ENCODE measurements at regions not wholly inside any gene's neighbourhood (a gene's known extent, or its start where the extent isn't known, plus 50 kb on each side); places are given as distances from the start of the nearest gene placed in this dataset.
A peak's percentile ranks its signal among the peaks of the same experiment; 100 is the strongest.

- peak; percentile 94 for DNase-seq (ENCODE audit: low read depth)
Measured at GRCh38 chr1:90402893-90403849, 313.9 kb downstream of the BARHL2 start.

DNA sequence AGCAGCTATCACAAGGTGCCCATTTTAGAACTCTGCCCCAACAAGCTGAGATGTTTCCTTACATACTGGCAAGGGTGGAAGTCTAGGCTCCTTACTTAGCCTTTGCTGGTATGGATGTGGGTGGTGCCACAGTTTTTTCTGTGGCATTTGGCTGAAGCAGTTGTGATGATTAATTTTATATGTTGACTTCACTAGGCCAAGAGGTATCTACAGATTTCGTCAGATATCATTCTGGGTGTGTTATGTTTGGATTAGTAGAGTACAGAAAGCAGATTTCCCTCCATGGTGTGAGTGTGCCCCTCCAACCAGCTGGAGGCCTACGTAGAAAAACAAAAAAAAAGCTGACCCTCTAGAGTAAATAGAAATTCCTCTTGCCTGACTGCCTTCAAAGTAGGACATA is 317.0 kb downstream of the BARHL2 start:
- peak; percentile 36 for DNase-seq (ENCODE audit: low read depth)

DNA sequence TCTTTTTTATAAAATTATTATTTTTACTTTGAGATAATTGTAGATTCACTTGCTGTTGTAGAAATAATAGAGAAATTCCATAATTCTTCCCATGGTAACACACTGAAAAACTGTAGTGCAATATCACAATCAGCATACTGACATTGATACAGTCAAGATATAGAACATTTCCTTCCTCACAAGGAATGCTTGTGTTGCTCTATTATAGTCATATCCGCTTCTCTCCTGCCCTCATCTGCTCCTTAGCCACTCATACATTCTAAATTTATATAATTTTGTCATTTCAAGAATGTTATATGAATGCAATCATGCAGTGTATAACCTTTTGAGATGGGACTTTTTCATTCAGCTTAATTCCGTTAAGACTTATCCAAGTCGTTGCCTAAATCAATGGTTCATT is 320.2 kb downstream of the BARHL2 start:
- no peak for DNase-seq (ENCODE audit: low read depth)

DNA sequence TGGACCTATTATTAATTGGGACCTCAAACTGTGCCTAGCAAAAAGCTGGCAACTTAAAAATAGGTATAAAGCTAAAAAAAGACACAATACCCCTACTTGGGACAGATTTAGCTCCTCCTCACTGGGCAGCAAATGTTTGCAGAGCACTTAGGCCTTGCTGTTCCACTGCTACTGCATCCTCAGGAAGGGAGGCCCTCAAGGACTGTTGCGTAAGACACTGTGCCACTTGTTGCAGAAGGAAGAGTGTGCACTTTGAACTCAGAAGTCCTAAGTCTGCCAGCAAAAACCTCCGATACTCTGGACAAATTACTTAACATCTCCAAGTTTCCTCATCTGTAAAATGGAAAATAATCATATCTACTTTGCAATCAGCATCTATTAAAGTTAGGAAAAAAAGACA is 322.9 kb downstream of the BARHL2 start:
- peak; percentile 11 for DNase-seq (ENCODE audit: low read depth)

GRCh38 chr1:90393025-90393424 is 324.1 kb downstream of the BARHL2 start:
- no peak for DNase-seq (ENCODE audit: low read depth)

DNA sequence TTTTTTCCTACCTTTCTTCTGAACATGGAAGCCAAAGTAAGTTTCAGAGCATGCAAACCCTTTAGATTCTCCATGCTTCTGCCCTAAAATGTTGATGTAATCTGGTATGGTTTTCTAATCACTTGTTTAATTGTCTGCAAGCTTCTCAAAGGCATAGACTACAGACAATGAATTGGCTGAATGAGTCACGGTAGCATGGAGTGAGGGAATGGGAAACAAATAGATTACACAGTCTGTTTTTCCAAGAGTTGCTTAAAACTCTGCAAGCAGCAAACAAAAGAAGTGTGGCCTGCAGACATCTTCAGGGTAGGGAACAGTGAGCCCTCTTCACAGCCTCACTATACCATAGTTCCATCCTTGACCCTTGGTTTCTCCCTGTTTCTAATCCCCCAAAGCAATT is 326.0 kb downstream of the BARHL2 start:
- peak; percentile 13 for DNase-seq (ENCODE audit: low read depth)

- DNase-seq (ENCODE audit: low read depth): no peak
Measured at GRCh38 chr1:90387805-90388204, 329.3 kb downstream of the BARHL2 start.

DNA sequence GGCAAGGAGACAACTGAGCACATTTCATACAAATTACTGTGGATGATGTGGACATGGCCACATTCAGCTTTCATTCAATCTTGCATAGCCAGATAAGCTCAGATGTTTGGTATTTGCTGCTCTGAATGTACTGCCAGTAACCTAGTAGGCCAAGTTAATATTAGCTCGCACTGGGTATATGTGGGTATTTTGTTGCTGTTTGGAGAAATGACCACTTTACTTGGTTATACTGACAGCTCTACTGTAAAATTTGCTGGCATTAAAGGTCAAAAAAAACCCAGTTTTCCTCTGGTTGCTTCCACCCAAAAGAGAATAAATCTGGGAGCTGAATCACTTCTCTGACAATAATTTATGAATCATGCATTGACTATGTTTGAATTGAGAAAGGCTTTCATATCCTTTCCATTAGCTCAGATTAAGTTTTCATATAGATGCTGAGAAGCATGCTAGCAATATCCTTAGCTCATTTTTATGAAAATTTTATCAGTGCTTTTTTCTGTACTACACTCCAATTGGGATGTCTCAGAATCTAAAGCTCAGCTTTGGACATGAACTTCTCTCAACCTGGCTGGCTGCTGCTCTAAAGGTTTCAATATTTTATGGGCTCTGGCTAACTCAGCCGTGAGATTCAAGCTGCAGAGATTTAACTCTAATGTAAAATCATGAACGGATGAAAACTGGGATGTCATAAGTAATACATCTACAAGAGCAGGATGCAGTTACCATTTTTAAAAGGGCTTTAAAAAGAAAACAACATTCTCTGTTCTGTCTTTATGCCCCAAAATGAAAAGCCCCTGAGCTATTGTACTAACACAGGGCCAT is 330.0 kb downstream of the BARHL2 start:
- peak; percentile 21 for DNase-seq (ENCODE audit: low read depth)

DNA sequence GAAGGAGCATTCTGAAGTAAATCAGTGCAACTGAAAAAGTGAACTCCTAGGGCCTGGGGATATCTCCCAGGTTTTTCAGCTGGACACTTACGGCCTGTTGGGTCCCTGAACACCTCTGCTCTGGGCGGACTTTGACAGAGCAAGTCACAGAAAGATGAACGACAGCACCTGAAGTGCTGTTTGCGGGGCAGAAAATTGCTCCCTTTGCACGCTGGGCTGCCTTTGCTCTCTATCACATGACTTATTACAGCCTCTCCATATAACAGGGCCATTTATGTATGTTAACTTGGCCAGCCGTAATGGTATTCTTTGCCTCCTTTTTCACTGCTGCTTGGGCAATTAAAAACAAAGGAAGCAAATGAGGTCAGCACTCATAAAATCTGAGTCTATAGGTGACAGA is 332.9 kb downstream of the BARHL2 start:
- no peak for DNase-seq (ENCODE audit: low read depth)

DNA sequence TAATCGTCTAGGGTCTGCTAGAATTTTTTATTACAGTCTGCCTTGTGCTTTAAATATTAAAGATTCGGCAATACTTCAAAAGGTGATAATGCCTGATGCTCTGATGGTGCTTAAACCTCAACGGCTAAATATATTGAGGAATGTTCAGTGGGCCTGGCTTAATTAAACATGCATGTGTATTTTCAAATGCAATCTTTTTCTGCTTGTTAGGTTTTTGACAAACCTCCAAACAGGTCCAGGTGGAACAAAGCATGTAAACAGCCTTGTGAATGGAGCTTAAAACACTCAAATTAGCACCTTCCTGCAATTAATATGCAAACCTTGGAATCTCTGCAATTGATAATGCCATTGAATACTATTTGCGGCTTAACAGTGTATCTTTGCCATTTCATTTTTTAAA is 334.9 kb downstream of the BARHL2 start:
- DNase-seq (ENCODE audit: low read depth): no peak

DNA sequence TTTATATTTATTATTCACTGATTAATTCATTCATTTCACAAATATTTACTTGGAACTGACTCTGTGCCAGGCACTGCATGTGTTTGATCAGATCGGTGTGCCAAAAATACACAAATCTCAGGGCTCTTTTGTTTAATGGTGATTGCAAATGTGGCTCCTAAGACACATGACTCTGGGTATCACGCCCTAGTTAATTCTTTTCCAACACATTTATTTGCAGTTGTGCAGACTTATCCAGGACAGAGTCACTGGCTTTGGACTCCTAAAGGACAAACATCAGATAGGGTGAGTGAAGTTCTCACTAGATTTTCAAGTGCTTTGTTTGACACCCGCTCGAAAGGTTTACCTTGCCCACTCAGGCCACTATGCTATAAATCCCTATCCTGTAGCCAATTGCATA is 335.5 kb downstream of the BARHL2 start:
- no peak for DNase-seq (ENCODE audit: low read depth)

DNA sequence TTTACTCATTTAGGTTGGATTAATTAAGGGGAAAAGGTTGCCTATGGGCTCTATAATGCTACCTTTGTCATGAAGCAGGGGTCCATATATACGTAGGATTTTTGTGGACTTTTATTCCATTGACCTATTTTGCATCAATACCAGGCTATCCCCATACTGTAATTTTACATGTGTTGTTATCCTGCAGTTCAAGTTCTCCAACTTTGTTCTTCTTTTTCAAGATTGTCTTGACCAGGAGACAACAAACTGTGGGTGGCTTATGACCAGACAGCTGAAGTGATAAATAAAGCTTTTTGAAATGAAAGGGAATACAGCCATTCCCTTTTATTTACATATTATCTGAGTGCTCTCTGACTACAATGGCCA is 345.7 kb downstream of the BARHL2 start:
- DNase-seq (ENCODE audit: low read depth): no peak

DNA sequence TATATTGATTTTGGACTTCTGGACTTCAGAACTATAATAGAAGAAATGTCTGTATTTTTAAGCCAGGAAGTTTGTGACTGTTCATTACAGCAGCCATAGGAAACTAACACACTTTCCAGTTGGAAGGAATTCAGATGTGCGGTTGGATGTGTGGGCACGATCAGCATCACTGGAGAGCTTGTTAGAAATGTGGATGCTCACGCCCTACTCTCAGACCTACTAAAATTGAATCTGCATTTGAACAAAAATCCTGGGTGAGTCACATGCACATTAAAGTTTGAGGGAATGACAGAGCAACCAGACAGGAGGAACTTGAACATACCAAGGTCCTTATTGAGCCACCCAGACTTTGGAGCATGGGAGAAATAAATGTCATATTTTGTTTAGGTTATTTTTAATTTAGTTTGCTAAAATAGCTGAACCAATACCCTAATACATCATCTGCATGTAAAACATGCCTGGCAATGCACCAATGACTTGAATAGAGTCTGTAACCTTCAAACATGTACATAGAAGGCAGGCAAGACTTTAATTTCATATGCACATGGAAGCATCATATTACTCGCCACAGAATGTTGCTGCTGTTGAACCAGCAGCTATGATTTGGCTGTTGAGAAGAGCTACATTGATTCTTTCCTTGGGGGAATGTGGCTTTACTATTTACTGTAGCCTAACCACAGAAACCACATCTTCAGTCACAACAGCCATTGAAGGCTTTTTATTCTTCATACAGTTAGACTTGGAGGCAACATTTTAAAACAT is 346.2 kb downstream of the BARHL2 start:
- no peak for DNase-seq (ENCODE audit: low read depth)

DNA sequence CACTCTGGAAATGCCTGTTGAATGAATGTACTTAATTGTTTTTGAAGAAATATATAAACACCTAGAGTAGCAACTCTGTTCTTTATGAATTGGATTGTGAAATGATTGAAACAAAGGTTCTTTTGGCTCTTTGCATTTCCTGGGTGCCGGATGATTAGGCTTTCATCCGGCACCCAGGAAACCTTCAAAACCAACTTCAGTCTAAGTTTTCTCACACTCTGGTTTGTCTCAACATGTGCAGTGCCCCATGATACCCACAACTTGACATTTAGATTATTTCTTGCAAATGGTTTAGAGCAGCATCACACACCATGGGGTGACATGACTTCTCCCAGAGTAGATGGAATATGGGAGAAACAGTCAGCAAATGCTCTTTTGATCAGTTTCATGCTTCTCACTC is 354.9 kb downstream of the BARHL2 start:
- no peak for DNase-seq (ENCODE audit: low read depth)

DNA sequence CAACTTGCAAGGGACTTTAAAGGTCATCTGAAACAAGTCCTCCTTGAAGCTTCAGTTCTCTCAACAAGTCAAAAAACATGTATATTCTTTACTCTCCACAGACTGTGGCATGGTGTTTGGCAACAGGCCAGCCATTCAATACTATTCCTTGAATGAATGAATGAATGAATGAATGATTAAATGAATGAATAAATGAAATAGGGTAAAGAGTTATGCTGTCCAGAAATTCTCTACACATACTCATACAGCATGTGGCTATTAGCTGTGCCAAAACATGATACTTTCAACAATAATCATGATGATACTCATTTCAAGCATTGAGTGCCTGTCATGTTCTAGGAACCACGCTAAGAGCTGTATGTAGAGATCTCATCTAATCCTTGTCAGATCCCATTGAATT is 356.1 kb downstream of the BARHL2 start:
- no peak for DNase-seq (ENCODE audit: low read depth)

GRCh38 chr1:90359994-90360393 is 357.1 kb downstream of the BARHL2 start:
- no peak for DNase-seq (ENCODE audit: low read depth)

DNA sequence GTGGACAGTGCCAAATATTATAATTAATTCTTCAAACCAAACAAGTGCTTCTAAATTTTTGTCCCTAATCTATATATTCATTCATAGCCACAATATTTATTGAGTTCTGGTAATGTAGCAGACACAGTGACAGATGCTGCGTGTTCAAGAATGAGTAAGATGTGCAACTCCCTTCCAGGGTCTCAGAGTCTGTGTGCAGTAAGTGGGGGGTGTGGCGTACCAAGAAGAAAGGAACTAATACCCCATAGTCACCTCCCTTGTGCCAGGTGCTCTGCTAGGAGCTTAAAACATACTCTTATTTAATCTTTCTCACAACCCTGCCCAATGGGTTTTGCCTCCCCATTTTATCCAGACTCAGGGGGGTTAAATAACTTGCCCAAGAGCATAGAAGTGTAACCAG is 358.7 kb downstream of the BARHL2 start:
- no peak for DNase-seq (ENCODE audit: low read depth)

- no peak for DNase-seq (ENCODE audit: low read depth)
Measured at GRCh38 chr1:90357995-90358394, 359.1 kb downstream of the BARHL2 start.

- no peak for DNase-seq (ENCODE audit: low read depth)
Measured at GRCh38 chr1:90356991-90357390, 360.1 kb downstream of the BARHL2 start.

GRCh38 chr1:90356101-90356500 is 361.0 kb downstream of the BARHL2 start:
- DNase-seq (ENCODE audit: low read depth): no peak

- no peak for DNase-seq (ENCODE audit: low read depth)
Measured at GRCh38 chr1:90354704-90355103, 359.8 kb downstream of the ZNF326 start.

- DNase-seq (ENCODE audit: low read depth): no peak
Measured at GRCh38 chr1:90351019-90351418, 356.1 kb downstream of the ZNF326 start.

Measured in amniotic epithelial cell (primary cell).